Left forelimb (tissue), 1 donor: ENCODE measurements at regions not wholly inside any gene's neighbourhood (a gene's known extent, or its start where the extent isn't known, plus 50 kb on each side); places are given as distances from the start of the nearest gene placed in this dataset.

Source experiments
- DNase-seq: peaks from one replicate; pipeline ENCODE4 v3.0.0-alpha.2; 2018; ENCODE audit warnings: low spot score

DNA sequence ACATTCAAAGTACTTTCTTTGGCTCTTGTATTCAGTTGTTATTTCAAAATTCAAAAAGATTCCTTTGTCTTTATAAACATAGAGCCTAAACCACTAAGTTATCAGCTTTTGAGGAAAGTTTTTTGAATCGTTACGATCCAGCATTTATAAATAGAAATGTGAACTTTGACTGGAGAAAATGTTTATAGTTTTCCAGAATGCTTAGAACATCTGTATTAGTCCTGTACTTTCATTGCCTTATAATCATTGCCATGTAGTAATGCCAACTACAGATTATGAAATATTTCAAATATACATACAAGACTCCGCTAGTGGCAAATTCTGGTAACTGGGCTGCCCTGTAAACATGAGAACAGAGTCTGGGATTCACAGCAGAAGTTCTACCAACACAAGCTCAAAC is 191.3 kb upstream of the PRKCQ start:
- no peak for DNase-seq

DNA sequence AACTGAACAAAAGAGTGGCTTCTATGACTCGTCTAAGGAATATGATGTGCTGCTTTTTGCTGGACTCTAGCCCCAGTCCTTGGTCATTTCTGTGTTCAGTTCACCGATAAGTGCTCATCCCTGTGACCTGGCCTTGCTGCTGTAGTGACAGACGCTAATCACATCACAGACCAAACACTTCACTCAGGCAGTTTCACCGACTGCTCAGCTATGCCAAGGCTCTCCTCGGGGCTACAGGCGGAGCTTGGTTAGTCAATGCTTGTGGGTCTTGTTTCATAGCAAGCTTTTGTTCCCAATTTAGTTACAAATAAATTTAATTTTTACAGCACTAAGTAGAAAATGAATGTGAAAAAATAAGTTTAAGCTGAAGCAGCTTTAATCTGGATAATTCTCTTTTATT is 190.8 kb upstream of the PRKCQ start:
- no peak for DNase-seq

- no peak for DNase-seq
Observed at GRCh38 chr10:6769704-6770417, 189.8 kb upstream of the PRKCQ start.

GRCh38 chr10:6766131-6766801 is 186.2 kb upstream of the PRKCQ start:
- no peak for DNase-seq

DNA sequence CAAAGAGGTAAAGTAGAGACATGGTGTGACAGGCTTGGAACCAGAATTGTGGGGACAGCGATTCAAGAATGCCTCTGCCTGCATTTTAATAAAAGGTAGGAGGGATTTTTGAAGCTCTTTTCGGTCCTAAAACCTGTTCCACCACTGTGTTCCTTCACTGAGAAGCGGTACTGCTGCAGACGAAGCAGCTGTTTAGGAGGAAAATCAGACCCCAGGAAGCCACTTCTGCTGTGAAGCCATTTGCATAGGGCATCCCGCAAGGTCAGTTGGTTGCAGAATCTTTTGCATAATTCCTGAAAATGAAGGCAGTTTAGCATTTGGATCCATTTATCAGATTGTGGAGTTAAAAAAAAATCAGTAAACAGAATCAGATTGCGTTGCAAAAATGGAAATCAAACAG is 183.3 kb upstream of the PRKCQ start:
- no peak for DNase-seq

DNA sequence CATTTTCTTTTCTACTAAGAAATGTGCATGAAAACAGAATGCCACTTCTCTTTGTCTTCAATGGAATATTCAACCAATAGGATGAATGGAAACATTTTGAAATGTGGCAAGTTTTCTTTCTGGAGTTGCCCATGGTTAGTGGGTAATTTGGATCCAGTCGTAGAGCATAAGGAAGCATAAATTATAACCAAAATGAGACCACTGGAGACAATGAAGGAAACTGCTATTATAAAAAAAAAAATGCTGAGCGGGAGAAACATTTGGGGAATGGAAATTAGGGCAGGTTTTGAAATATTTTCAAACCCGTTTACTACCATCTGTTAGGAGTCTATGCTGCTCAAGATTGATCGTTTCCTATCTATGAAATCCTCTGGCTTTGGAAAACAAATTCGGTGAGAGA is 182.9 kb upstream of the PRKCQ start:
- DNase-seq = no peak

DNA sequence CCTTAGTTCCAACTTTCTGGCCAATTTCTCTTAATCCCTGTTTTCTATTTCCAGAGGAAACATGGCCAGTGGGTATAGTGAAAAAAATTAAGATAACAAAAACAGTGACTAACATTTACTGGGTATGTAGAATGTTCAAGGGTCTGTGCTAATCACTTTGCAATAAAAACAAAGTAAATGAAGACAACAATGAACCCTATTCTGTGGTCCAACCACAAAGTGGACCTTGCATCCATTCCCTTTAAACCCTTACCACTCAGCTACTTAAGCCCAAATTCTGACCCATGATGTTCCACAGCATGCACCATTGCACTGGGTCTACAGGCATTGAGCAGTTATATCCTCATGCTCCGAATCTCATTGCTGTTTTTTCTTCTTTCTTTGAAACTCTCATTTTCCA is 179.9 kb upstream of the PRKCQ start:
- no peak for DNase-seq

DNA sequence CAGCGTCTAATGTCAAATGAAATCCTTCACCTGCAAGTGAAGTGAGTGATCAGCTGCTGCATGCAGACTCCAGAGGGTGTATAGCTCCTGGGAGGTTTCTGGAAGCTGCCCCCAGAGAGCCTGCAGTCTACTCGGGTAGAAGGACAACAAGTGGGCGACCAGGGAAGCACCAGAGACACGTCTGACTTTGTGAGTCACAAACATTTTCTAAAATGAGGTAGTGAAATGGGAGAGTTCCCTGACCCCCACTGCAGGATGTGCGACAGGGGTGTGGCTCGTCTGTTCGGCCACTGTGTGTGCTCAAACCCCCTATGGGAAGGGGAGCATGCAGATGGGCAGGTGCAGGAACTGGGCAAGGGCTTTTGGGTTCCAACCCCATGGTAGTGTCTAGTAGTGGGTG is 177.1 kb upstream of the PRKCQ start:
- no peak for DNase-seq

DNA sequence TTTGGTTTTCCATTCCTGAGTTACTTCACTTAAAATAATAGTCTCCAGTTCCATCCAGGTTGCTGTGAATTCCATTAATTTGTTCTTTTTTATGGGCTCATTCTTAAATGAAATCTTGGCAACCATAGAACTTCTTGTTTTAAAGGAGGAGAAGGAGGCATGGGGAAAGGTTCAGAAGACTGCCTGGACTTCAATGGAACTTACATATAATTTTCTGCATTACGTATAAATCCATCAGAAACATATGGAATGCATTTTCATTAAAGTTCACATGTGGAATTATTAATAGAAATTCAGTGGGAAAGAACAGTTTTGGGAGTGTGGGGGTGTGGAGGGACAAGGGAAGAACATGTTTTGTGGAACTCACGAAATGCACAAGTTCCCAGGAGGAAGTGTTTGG is 176.6 kb upstream of the PRKCQ start:
- no peak for DNase-seq

DNA sequence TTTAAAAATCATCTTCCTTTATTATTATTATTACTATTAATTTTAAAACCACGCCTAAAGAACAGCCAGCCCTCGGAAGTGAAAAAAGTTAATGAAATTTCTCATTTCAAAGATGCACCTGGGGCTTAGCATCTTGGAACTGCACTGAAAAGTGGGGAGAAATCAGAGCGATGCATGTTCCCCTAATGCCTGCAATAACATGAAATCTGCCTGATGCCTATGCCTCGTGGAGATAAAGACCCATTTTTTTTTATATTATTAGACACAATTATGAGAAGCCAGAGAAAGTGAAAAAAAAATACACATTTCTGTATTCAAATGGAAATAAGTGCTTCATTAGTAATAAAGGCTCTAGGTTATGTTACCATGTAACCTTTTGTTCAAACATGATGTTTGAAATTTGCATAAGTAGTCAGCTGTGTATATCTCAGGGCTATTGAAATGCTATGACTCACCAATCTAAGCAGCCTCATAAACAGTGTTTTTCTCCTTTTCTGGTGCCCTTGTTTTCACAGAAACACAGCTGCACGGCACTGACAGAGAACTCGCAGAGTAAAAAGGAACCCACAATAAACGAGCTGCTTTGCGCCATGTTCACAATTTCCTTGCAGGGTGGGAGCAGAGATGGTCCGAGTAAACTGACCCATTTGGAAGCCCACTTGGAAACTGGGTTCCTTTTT is 175.8 kb upstream of the PRKCQ start:
- DNase-seq = no peak

- no peak for DNase-seq
Observed at GRCh38 chr10:6753644-6754043, 173.6 kb upstream of the PRKCQ start.

GRCh38 chr10:6751363-6751762 is 171.3 kb upstream of the PRKCQ start:
- no peak for DNase-seq

GRCh38 chr10:6748981-6749635 is 169.0 kb upstream of the PRKCQ start:
- no peak for DNase-seq

GRCh38 chr10:6748029-6748428 is 168.0 kb upstream of the PRKCQ start:
- no peak for DNase-seq

DNA sequence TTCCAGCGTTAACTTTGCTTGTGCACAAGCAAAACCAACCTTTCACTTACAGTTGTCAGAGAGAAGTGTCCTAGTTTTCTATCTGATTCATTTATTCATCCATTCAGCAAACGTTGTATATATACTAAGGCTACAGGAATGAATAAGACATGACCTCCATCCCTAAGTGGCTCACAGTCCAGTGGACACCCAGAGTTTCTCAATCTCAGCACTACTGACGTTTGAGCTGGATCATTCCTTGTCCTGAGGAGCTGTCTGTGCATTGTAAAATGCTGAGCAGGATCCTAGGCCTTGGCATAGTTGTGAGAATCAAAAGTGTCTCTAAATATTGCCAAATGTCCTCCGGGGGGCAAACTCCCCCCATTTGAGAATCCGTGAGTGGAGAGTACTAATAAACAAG is 166.7 kb upstream of the PRKCQ start:
- DNase-seq = no peak

GRCh38 chr10:6743291-6743849 is 163.3 kb upstream of the PRKCQ start:
- DNase-seq = no peak

DNA sequence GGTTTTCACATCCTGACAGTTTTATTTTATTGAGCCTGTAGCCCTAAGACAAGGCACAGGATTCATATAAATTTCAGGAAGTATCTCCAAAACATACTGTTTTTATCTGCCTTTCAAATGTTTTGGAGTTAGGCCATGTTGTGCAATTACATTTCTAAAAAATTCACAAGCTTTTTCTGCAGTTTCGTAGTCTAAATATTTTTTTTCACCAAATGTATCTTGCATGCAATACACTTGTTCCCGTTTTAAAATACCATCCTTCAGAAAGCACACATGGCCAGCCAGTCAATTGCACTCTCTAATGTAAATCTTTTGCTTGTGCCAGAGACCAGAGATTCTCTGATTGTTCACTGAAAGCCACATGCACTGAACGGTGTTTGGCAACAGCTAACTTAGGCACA is 161.5 kb upstream of the PRKCQ start:
- DNase-seq = no peak

DNA sequence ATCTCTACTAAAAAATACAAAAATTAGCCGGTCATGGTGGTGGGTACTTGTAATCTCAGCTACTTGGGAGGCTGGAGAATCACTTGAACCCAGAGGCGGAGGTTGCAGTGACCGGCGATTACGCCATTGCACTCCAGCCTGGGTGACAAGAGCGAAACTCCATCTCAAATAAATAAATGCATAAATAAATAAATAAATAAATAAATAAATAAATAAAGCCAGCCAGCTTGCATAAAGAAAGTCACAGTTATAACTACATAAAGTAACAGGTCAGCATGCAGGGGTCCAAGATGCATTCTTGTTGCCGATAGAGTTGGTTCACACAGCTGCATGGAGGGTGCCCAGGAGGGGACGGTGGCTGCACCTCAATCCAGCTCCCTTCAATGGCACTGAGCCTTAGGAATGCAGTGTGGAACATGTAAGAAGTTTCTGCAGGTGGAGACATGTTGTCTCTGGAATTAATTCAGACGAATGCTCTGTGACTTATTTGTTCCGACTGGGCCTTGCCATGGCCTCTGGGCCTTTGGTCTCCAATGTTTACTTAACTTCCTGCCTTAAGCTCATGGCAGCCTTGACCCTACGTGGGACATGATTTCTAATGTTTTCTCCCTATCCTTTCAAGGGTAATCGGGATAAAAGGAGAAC is 159.6 kb upstream of the PRKCQ start:
- no peak for DNase-seq

DNA sequence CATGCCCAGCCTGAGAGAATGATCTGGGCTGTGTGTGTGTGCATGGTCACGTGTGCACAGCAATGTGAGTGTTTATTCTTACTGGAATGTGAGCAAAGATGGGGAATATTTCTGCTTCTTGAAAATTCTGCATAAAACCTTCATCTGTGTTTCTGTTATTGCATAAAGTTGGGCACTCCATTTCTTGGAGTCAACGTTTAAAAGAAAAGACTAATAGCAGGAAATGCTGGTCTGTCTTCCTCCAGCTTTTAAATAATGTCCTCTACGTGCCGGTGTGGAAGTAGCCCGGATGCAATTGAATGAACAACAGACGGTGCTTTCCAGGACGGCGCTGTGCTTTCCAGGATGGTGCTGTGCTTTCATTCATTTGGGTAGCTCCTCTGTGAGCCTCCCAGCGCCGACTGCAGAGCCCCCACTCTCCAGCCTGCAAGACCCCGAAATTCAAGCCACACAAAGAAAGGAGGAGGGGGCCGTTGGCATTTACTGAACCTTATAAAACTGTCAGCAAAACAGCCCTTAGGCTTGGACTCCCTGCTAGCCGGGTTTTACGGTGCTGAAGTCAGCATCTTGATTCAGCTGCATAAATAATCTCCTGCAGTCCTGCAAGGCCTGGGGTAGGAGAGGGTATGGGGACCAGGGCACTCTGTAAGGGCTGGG is 158.2 kb upstream of the PRKCQ start:
- no peak for DNase-seq

GRCh38 chr10:6737758-6738111 is 157.7 kb upstream of the PRKCQ start:
- no peak for DNase-seq

GRCh38 chr10:6737080-6737641 is 157.1 kb upstream of the PRKCQ start:
- DNase-seq = no peak
